K562 (cell line): ENCODE measurements at regions not wholly inside any gene's neighbourhood (a gene's known extent, or its start where the extent isn't known, plus 50 kb on each side); places are given as distances from the start of the nearest gene placed in this dataset.

Source experiments
- ATAC-seq: fragments of 200-7000 bp; cut with Tn5 transposase; 3 replicates; pipeline ENCODE4 v1.9.1; 2020; ENCODE audit warnings: moderate library complexity
- BruUV-seq: library from RNA; stranded (reverse); fragments of 400-500 nt; replicated peaks from 2 replicates; lab custom pipeline; 2021; lab: Mats Ljungman, UMichigan
- CTCF ChIA-PET: fragments of 300-600 bp; formaldehyde crosslinking; extraction: SDS; loops from one replicate; lab custom pipeline; 2021; ENCODE audit warnings: low intra/inter-chr PET ratio; lab: Yijun Ruan, JAX
- POLR2A ChIA-PET: fragments of 300-600, 350-650 bp; sonication (Branson Sonifier 250); formaldehyde crosslinking; extraction: SDS; loops from one replicate; lab custom pipeline; 2021; ENCODE audit warnings: antibody characterized with exemption, inconsistent platforms; lab: Yijun Ruan, JAX
- DNase-seq, 4 experiments: peaks; one replicate each; pipeline versions ENCODE4 v3.0.0 to v3.0.0-alpha.2; 2011 to 2018; ENCODE audit warnings: low spot score in 3 of 4, mixed read lengths in 3 of 4; ENCODE audit errors: extremely low read depth in 1 of 4
- FAIRE-seq: peaks from 2 replicates; lab custom pipeline; 2011; peaks lifted over from hg19 to GRCh38; lab: Jason Lieb, UNC
- H2AFZ ChIP-seq: 2 replicates; pipeline ENCODE4 v1.6.0; 2011; ENCODE audit warnings: low read depth, low read length, control low read depth, inconsistent platforms
- H3K27ac ChIP-seq: fragments of 200-600 bp; 3 replicates; pipeline ENCODE4 v1.8.0; 2011; ENCODE audit warnings: low read depth, mild to moderate bottlenecking, control low read depth, inconsistent platforms, low read length, moderate library complexity, mixed read lengths; ENCODE audit errors: extremely low read depth
- H3K27me3 ChIP-seq, 2 experiments: fragments of 300-600 bp in 1 of 2; 2 replicates in 1 of 2; 3 replicates in 1 of 2; pipeline versions ENCODE4 v1.6.0 to v1.8.0; 2011; ENCODE audit warnings: inconsistent platforms in 2 of 2, low read length in 2 of 2, mild to moderate bottlenecking in 1 of 2, mixed read lengths in 1 of 2, moderate library complexity in 1 of 2; ENCODE audit not compliant: control insufficient read depth in 2 of 2, insufficient read depth in 2 of 2
- H3K36me3 ChIP-seq: fragments of 300-600 bp; 3 replicates; pipeline ENCODE4 v1.8.0; 2011; ENCODE audit warnings: mild to moderate bottlenecking, low read length, inconsistent platforms; ENCODE audit not compliant: control insufficient read depth, insufficient read depth
- H3K4me1 ChIP-seq, 2 experiments: fragments of 200-600 bp in 1 of 2; replicated peaks in 1 of 2; 2 replicates in 1 of 2; 3 replicates in 1 of 2; pipeline versions ENCODE4 v1.5.1 to v1.8.0; 2011; ENCODE audit warnings: inconsistent platforms in 2 of 2, low read length in 2 of 2, mild to moderate bottlenecking in 1 of 2, mixed read lengths in 1 of 2, moderate library complexity in 1 of 2; ENCODE audit not compliant: control insufficient read depth in 2 of 2, insufficient read depth in 2 of 2
- H3K4me2 ChIP-seq: 2 replicates; pipeline ENCODE4 v1.6.1; 2011; ENCODE audit warnings: low read length, control low read depth, inconsistent platforms, mixed read lengths; ENCODE audit not compliant: insufficient read depth
- H3K4me3 ChIP-seq: fragments of 200-600 bp; sonication (generic), shearing (Covaris generic); 2 replicates; pipeline ENCODE4 v1.5.1; 2016; ENCODE audit warnings: control low read depth, inconsistent platforms
- H3K79me2 ChIP-seq: fragments of 200-600 bp; 3 replicates; pipeline ENCODE4 v1.8.0; 2011; ENCODE audit warnings: low read length, inconsistent platforms; ENCODE audit not compliant: control insufficient read depth, insufficient read depth
- H3K9ac ChIP-seq, 2 experiments: 2 replicates each; pipeline versions ENCODE4 v1.6.0 to v1.6.1; 2011; ENCODE audit warnings: low read depth in 2 of 2, low read length in 2 of 2, control low read depth in 1 of 2, inconsistent platforms in 1 of 2, mild to moderate bottlenecking in 1 of 2, mixed read lengths in 1 of 2; ENCODE audit not compliant: insufficient read depth in 1 of 2
- H3K9me1 ChIP-seq: one replicate; pipeline ENCODE4 v1.6.0; 2011; ENCODE audit warnings: inconsistent platforms, mild to moderate bottlenecking, low read length, moderate library complexity; ENCODE audit not compliant: control insufficient read depth, insufficient read depth
- H3K9me3 ChIP-seq: replicated peaks from 2 replicates; pipeline ENCODE4 v1.5.1; 2011; ENCODE audit warnings: low read depth, low read length, inconsistent platforms; ENCODE audit not compliant: control insufficient read depth, insufficient read depth
- H4K20me1 ChIP-seq: replicated peaks from 2 replicates; pipeline ENCODE4 v1.6.1; 2011; ENCODE audit warnings: low read length, inconsistent platforms, mixed read lengths; ENCODE audit not compliant: control insufficient read depth, insufficient read depth
- CEBPZ ChIP-seq: fragments of 150-350 bp; IDR thresholded peaks from 2 replicates; pipeline ENCODE4 v1.6.1; 2014; ENCODE audit warnings: low read depth, mild to moderate bottlenecking, low read length, borderline replicate concordance
- EGR1 ChIP-seq: fragments of 450-650 bp; conservative IDR thresholded peaks from 2 replicates; pipeline ENCODE4 v1.6.1; 2017; ENCODE audit warnings: mild to moderate bottlenecking
- WGBS: fragments of 100-300 bp; shearing (Covaris generic); methylation state at CpG from one replicate; pipeline ENCODE4 v1.1.6; 2016; ENCODE audit warnings: low coverage, mixed read lengths; ENCODE audit not compliant: insufficient coverage; ENCODE audit errors: missing lambda C conversion rate; 5-methylcytosine and 5-hydroxymethylcytosine counted together
- in situ Hi-C: fragments of 300-500 bp; cut with MboI; formaldehyde crosslinking; loops from 4 replicates; pipeline ENCODE4 v1.15.0; 2018; ENCODE audit warnings: inconsistent platforms, mixed read lengths
- intact Hi-C: fragments of 100-400 bp; cut with micrococcal nuclease; formaldehyde crosslinking; loops from 2 replicates; pipeline ENCODE4 v1.14.2; 2022

GRCh38 chr9:108262836-108263235, 593.0 kb downstream of the ACTL7B start:
- ChIA-PET CTCF (no interaction called here), POLR2A (no interaction called here)
- Histone ChIP-seq H3K9me3 (no peaks in the 10 kb centered on the region), H4K20me1 (no peaks in the 10 kb centered on the region), H2AFZ (no peak overlapping the region), H3K27me3 (peaks cover 0 to 6% of the 10 kb centered on the region in 2 experiments; a peak in 1 of 5 replicates), H3K4me3 (no peak overlapping the region), H3K79me2 (no peaks in the 10 kb centered on the region), H3K4me1 (no peaks in the 10 kb centered on the region), H3K9me1 (no peaks in the 10 kb centered on the region), H3K4me2 (no peak overlapping the region), H3K36me3 (no peaks in the 10 kb centered on the region), H3K27ac (no peak overlapping the region), H3K9ac (no peak overlapping the region)
- BruUV-seq, result no TSS peak
- DNase-seq (no peak), ATAC-seq (no peak), FAIRE-seq (no peak)
- intact Hi-C loops, result no loop called here
- in situ Hi-C loops, result no loop called here
- 0 out of 2 replicates have a peak, but pooled peaks have one; percentile 4 for TF ChIP-seq EGR1
- TF ChIP-seq CEBPZ, result no peak
- 50% methylated on average over 9 of the region's 9 CpGs for WGBS
